OCI-LY1 (cell line): ENCODE measurements at regions not wholly inside any gene's neighbourhood (a gene's known extent, or its start where the extent isn't known, plus 50 kb on each side); places are given as distances from the start of the nearest gene placed in this dataset.

Source experiments
- EZH2 ChIP-seq: fragments of 200-600 bp; sonication (generic), shearing (Covaris generic); IDR thresholded peaks from 2 replicates; pipeline ENCODE4 v1.8.0; 2017; ENCODE audit warnings: borderline replicate concordance, mixed run types, mild to moderate bottlenecking, antibody characterized with exemption, low read length, moderate library complexity, mixed read lengths
- TF ChIP-seq, protein P1 (sequence below): fragments of 200-600 bp; sonication (generic), shearing (Covaris generic); IDR thresholded peaks from 2 replicates; pipeline ENCODE4 v1.5.1; 2017; ENCODE audit warnings: mild to moderate bottlenecking, antibody characterized with exemption, low read length, moderate library complexity, mixed read lengths

DNA sequence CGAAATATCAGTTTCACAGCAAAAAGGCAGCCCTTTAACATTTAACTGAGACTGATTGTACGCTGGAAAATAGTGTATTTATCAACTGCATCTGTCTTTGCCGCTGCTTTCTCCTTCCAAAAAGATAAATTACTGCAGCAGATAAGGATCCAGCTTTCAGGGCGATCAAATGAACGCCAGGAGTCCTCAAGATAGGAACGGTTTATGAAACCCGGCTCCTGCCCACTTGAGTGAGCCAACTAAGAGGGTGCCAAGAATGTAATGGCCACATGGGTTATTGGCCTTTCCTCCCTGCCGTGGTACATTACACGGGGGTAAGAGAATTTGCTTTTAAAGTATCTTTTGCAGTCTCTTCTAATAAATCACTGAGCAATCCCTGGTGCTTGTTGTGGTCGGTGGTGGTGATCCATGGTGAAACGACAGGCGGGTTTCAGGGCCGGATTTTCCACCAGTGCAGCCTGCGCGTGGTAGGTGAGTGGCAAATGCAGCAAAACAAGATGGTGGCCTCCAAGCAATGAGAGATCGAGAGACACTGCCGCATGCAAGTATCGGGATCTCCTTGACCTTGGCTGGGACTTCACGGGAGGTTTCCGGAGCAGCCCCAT is 67.5 kb upstream of the IRX6 start:
- TF ChIP-seq, protein P1, sequence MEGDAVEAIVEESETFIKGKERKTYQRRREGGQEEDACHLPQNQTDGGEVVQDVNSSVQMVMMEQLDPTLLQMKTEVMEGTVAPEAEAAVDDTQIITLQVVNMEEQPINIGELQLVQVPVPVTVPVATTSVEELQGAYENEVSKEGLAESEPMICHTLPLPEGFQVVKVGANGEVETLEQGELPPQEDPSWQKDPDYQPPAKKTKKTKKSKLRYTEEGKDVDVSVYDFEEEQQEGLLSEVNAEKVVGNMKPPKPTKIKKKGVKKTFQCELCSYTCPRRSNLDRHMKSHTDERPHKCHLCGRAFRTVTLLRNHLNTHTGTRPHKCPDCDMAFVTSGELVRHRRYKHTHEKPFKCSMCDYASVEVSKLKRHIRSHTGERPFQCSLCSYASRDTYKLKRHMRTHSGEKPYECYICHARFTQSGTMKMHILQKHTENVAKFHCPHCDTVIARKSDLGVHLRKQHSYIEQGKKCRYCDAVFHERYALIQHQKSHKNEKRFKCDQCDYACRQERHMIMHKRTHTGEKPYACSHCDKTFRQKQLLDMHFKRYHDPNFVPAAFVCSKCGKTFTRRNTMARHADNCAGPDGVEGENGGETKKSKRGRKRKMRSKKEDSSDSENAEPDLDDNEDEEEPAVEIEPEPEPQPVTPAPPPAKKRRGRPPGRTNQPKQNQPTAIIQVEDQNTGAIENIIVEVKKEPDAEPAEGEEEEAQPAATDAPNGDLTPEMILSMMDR = no peak
- no peak for TF ChIP-seq EZH2
